GM23338 (cell line): ENCODE measurements at regions not wholly inside any gene's neighbourhood (a gene's known extent, or its start where the extent isn't known, plus 50 kb on each side); places are given as distances from the start of the nearest gene placed in this dataset.

Source experiments
- ATAC-seq: fragments of 200-7000 bp; cut with Tn5 transposase; 3 replicates; pipeline ENCODE4 v1.9.1; 2020
- DNase-seq: peaks from one replicate; pipeline ENCODE4 v3.0.0-alpha.2; 2015; ENCODE audit warnings: low spot score
- H2AFZ ChIP-seq: fragments of 200-600 bp; sonication (generic); 2 replicates; pipeline ENCODE4 v1.8.0; 2016; ENCODE audit warnings: antibody characterized with exemption, mild to moderate bottlenecking, moderate library complexity
- H3F3A ChIP-seq: fragments of 200-600 bp; sonication (generic); replicated peaks from 2 replicates; pipeline ENCODE4 v1.8.0; 2017; ENCODE audit warnings: antibody characterized with exemption, mixed run types, low read depth
- H3K27ac ChIP-seq: fragments of 200-600 bp; sonication (generic); 2 replicates; pipeline ENCODE4 v1.6.1; 2016; ENCODE audit warnings: low read depth
- H3K27me3 ChIP-seq: fragments of 200-600 bp; sonication (generic); 2 replicates; pipeline ENCODE4 v1.8.0; 2016; ENCODE audit warnings: mild to moderate bottlenecking, mixed run types, moderate library complexity; ENCODE audit not compliant: insufficient read depth
- H3K36me3 ChIP-seq: fragments of 200-600 bp; sonication (generic); 2 replicates; pipeline ENCODE4 v1.8.0; 2016; ENCODE audit warnings: mild to moderate bottlenecking; ENCODE audit not compliant: insufficient read depth
- H3K4me1 ChIP-seq: fragments of 200-600 bp; sonication (generic); 2 replicates; pipeline ENCODE4 v1.8.0; 2016; ENCODE audit warnings: mild to moderate bottlenecking, moderate library complexity; ENCODE audit not compliant: insufficient read depth
- H3K4me2 ChIP-seq: fragments of 200-600 bp; sonication (generic); 2 replicates; pipeline ENCODE4 v1.7.1; 2017; ENCODE audit warnings: mixed run types
- H3K4me3 ChIP-seq: fragments of 200-600 bp; sonication (generic); 2 replicates; pipeline ENCODE4 v1.6.1; 2016; ENCODE audit warnings: mixed run types
- H3K79me2 ChIP-seq: fragments of 200-600 bp; sonication (generic); replicated peaks from 2 replicates; pipeline ENCODE4 v1.8.0; 2017; ENCODE audit warnings: mild to moderate bottlenecking; ENCODE audit not compliant: insufficient read depth
- H3K9me2 ChIP-seq: fragments of 200-600 bp; sonication (generic); 2 replicates; pipeline ENCODE4 v1.8.0; 2017; ENCODE audit not compliant: insufficient read depth
- H4K20me1 ChIP-seq: fragments of 200-600 bp; sonication (generic); replicated peaks from 2 replicates; pipeline ENCODE4 v1.8.0; 2017; ENCODE audit warnings: mild to moderate bottlenecking; ENCODE audit not compliant: insufficient read depth
- H3K27ac Mint-ChIP-seq: 2 replicates; pipeline ENCODE4 v1.8.0; 2020; ENCODE audit warnings: inconsistent platforms, mild to moderate bottlenecking, moderate library complexity, mixed read lengths
- H3K27me3 Mint-ChIP-seq: 3 replicates; pipeline ENCODE4 v1.8.0; 2022; ENCODE audit warnings: low read depth, mild to moderate bottlenecking, moderate library complexity, mixed read lengths, inconsistent platforms; ENCODE audit not compliant: insufficient read depth, poor library complexity
- H3K36me3 Mint-ChIP-seq: 3 replicates; pipeline ENCODE4 v1.8.0; 2021; ENCODE audit warnings: low read depth, mild to moderate bottlenecking, inconsistent platforms, moderate library complexity, mixed read lengths
- H3K4me1 Mint-ChIP-seq: 3 replicates; pipeline ENCODE4 v1.8.0; 2020; ENCODE audit warnings: mild to moderate bottlenecking, inconsistent platforms, mixed read lengths
- H3K4me3 Mint-ChIP-seq: 3 replicates; pipeline ENCODE4 v1.8.0; 2021; ENCODE audit warnings: moderate library complexity, mild to moderate bottlenecking, inconsistent platforms, mixed read lengths
- H3K9me3 Mint-ChIP-seq: 3 replicates; pipeline ENCODE4 v1.8.0; 2020; ENCODE audit warnings: moderate library complexity, mild to moderate bottlenecking, inconsistent platforms, mixed read lengths
- EZH2 ChIP-seq: fragments of 200-600 bp; sonication (generic); IDR thresholded peaks from one replicate; pipeline ENCODE4 v1.8.0; 2017; ENCODE audit warnings: antibody characterized with exemption, mild to moderate bottlenecking, low read depth; ENCODE audit not compliant: unreplicated experiment
- EZH2phosphoT487 ChIP-seq: fragments of 200-600 bp; sonication (generic); IDR thresholded peaks from one replicate; pipeline ENCODE4 v1.8.1; 2018; ENCODE audit warnings: antibody characterized with exemption; ENCODE audit not compliant: unreplicated experiment
- JUNB ChIP-seq: IDR thresholded peaks from one replicate; pipeline ENCODE4 v1.6.1; 2016; ENCODE audit warnings: antibody characterized with exemption; ENCODE audit not compliant: unreplicated experiment
- NANOG ChIP-seq: IDR thresholded peaks from 2 replicates; pipeline ENCODE4 v1.6.1; 2016; ENCODE audit warnings: antibody characterized with exemption, borderline replicate concordance
- POLR2AphosphoS5 ChIP-seq: IDR thresholded peaks from 2 replicates; pipeline ENCODE4 v1.6.1; 2016; ENCODE audit warnings: antibody characterized with exemption, low read depth
- ZNF331 ChIP-seq: fragments of 250-450 bp; sonication (Bioruptor Pico); IDR thresholded peaks from 2 replicates; pipeline ENCODE4 v1.5.0; 2020; ENCODE audit warnings: low read depth, mild to moderate bottlenecking, moderate library complexity
- ZNF462 ChIP-seq: fragments of 250-450 bp; sonication (Bioruptor Pico); IDR thresholded peaks from 2 replicates; pipeline ENCODE4 v1.5.0; 2020; ENCODE audit warnings: mild to moderate bottlenecking, moderate library complexity

- TF ChIP-seq ZNF462 (CRISPR knock-in tag) (no peak), ZNF331 (CRISPR knock-in tag) (no peak), EZH2 (no peak)
These were observed 167.6 kb upstream of the MAFB start (continued) for GRCh38 chr20:40856653-40857052.

- ATAC-seq = no peak
- Histone ChIP-seq H2AFZ (no peak overlapping the region), H3K9me2 (peaks cover 6% of the 10 kb centered on the region; the same call in 1 of the 2 replicates), H3K4me1 (peaks cover 26% of the 10 kb centered on the region), H3K4me3 (no peak overlapping the region), H3K27me3 (no peaks in the 10 kb centered on the region), H3K27ac (no peak overlapping the region), H3K79me2 (no peaks in the 10 kb centered on the region), H4K20me1 (no peaks in the 10 kb centered on the region), H3F3A (no peaks in the 10 kb centered on the region), H3K4me2 (no peak overlapping the region), H3K36me3 (no peaks in the 10 kb centered on the region)
- H3K4me3 Mint-ChIP-seq = no peak overlapping the region
- peaks cover 30% of the 10 kb centered on the region for H3K4me1 Mint-ChIP-seq
- H3K27ac Mint-ChIP-seq = no peak overlapping the region
- peaks cover 16% of the 10 kb centered on the region for H3K27me3 Mint-ChIP-seq
- no peaks in the 10 kb centered on the region; the same call in 2 of the 3 replicates for H3K36me3 Mint-ChIP-seq
- H3K9me3 Mint-ChIP-seq = no peaks in the 10 kb centered on the region; the same call in 2 of the 3 replicates
- DNase-seq = no peak
- no peak for TF ChIP-seq ZNF331 (CRISPR knock-in tag)
- TF ChIP-seq NANOG = no peak
- TF ChIP-seq ZNF462 (CRISPR knock-in tag) = no peak
- TF ChIP-seq JUNB = no peak
- TF ChIP-seq EZH2phosphoT487 = no peak
- TF ChIP-seq POLR2AphosphoS5 = no peak
These were observed 168.1 kb upstream of the TOP1 start for GRCh38 chr20:40860487-40860902.
